Amygdala (tissue), 56 donors: ENCODE measurements at regions not wholly inside any gene's neighbourhood (a gene's known extent, or its start where the extent isn't known, plus 50 kb on each side); places are given as distances from the start of the nearest gene placed in this dataset.

Experiments used
- DNase-seq, 56 donors: peaks; one replicate each; lab custom pipeline; 2025; lab: John Stamatoyannopoulos, UW

DNA sequence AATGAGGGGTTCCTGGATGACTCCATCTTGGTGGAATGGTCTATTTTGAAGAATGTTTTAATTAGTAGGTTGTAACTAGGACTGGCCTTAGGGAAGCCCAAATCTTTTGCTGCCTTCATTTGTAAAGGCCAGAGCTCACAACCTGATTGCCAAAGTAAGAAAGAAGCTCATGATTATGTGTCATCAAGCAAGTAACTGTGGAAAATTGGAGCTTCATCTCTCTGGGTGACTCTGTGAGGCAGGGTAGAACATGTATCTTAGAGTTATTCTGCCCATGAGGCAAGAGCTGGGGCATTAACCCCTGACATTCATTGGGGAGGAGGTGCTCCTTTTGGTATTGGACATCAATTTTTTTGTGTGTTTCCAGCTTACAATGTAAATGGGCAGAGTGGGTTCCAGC is 273.9 kb upstream of the JAG1 start:
- no peak for DNase-seq

DNA sequence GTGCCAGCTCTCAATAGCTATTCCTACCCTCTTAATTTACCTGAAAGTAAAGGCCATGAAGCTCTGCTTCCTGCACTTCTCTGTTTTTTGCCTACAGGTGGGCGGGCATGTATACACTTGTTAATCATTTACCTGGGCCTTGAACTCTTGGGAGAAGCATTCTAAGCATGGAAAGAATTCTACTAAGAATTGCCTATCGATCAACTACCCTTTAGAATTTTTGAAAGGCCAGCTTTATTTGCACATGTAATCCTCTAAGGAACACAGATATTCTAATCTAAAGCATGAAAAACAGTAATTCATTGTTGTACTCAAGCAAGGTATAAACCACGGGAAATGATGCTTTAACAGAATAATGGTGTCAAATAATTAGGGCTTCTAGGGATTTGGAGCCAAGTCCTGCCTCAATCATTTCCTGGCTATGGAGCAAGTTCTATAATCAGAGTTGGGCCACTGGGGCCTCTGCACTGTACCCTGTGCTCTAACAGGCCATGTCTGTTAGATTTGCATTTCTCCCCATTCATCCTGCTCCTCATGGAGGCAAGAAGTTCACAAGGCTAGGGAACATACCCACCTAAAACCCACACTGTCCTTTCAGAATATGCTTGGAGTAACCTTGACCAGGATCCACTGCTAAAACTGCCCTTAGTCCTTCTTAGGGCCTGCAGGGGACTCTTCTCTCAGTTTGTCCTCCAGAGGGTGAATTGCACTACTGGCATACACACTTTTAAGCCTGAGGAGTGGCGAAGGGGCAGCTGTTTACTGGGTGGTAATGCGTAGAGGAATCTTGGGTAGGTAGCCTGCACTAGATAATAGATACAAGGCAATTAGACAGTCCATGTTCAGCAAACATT is 276.4 kb upstream of the JAG1 start:
- no peak for DNase-seq

DNA sequence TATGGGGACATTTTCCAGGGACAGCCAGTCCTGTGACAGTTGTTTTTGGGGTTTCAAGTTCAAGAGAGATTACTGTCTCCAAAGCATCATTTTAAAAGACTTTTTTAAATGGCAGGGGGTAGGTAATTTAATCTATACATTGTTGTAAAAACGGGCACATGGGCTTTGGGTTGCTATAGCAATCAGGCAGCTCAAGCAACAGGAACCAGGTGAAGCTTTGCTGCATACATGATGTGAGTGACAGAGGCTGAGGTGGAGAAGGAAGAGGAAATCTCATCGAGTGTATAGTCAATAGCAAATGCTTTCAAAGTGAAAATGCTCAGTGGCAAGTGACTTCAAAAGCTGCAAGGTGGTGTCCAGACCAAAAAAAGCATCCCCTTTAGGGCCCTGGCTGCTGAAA is 277.4 kb upstream of the JAG1 start:
- DNase-seq = no peak

DNA sequence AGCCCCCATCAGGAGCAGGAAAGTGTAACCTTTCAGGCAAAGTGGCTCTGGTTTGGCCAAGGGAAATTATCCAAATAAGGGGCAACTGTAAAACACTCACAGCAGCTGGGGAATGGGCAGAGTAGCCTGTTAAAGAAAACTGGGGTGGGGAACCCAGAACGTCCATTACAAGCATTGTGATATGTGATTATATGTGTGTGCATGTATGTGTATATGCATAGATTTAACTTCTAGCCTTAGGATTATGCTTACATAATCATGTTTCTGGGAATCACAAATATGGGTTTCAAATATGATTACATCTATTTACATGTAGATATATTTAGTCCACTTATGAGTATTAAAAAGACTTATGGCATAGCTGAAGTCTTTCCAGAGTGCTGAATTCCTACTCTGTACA is 278.1 kb upstream of the JAG1 start:
- no peak for DNase-seq

DNA sequence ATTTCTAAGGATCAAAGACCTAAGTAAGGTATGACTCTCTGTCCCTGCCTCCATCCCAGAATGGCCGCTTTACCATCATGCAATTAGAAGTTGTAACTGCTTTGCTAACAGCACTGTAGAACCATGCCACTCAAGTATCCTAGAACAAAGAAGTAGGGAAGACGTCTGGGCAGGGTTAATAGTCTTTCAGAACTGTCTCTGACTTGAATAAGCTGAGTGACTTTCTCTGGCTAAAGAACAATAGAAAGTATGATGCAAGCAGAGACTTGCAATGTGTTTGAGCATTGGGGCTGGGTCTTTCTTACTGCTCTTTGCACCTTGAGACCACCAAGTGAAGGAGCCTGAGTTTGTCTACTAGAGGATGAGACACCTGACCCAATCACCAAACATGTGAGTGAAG is 279.6 kb upstream of the JAG1 start:
- DNase-seq = no peak

DNA sequence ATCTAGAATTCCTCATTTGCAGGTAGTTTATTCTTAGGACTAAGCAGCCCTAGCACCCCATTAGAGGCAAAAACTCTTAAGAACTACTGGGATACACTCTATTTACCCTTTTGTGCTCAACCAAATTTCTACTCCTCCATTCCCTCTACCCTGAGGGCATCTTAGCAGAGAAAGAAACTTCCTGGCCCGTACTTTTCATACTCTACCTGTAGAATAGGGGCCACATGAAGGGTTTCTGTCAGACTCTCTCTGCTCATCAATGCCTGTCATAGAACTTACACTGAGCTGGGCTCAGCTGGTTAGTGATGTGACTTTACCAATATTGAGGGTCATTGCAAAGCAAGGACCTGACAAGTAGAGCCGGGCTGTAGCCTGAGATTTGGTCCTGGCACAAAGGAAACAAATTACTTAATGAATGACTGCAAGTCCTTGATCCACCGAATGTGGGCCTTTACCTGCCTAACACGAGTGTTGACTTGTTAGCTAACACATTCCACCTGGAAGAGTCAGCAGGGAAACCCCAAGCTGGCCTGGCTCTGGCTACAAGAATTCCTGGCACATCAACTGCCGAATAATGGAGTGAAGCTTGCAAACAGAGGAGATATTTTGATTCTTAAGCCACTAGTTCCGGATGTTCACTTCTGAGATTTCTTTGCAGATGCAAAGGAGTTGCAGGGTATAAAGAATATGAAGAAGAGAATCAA is 280.5 kb upstream of the JAG1 start:
- DNase-seq = no peak

DNA sequence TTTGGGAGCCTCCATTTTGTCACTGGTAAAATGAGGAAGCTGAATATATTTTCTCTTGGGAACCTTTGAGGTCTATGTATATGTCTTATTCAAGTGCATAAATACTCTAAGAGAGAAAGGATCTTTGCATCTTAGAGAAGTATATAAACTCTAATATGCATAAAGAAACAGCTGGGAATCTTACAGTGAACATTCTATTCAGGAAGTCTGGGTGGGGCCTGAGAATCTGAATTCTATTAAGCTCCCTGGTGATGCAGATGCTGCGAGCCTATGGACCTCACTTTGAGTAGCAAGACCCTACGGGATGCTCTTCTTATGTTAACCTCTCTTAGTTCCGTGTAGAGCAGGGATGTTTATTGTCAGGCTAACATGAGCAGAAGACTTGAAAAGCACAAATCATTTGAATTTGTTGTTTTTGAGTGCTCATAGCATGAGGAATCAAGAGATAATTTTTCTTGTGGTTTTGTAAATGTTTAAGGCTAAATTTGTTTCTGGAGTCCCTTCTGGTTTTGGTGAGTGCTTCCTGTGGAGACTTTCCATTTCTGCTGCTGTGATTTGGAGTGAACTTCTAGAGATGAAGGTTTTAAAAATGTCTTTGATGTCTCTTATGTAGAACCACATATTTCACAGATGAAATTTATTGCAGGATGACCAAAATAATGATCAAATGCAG is 281.2 kb upstream of the JAG1 start:
- DNase-seq = no peak

DNA sequence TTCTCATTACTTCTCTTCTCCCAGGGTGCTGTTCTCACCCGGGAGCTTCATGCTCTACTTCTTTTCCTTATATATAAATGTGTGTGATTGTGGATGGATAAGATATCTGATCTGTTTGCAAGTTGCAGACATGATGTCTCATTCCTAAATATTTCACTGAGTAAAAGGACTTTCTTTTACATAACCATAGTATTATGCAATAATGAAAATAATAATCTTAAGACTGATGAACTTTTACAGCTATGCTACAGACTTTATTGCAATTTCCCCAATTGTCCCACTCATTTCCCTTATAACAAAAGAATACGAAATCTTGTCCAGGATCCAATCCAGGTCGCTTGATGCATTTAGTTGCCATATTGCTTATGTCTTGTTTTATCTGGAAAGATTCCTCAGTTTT is 284.5 kb upstream of the JAG1 start:
- no peak for DNase-seq

DNA sequence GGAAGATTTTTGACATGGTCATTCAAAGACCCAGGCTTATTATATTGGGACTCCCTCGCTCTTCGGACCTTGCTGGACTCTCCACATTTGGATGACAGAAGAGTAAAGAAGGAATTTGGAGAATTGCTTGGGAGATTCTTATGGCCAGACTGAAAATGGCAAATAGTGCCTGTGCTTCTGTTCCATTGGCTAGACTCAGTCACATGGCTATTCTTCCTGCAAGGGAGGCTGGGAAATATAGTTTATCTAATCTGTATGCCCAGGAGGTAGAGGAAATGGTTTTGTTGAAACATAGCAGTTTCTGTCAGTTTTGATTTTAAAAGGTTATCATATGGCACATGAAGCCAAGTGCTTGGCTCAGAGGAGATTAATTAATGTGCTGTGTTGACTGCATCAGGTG is 286.6 kb upstream of the JAG1 start:
- DNase-seq = no peak

DNA sequence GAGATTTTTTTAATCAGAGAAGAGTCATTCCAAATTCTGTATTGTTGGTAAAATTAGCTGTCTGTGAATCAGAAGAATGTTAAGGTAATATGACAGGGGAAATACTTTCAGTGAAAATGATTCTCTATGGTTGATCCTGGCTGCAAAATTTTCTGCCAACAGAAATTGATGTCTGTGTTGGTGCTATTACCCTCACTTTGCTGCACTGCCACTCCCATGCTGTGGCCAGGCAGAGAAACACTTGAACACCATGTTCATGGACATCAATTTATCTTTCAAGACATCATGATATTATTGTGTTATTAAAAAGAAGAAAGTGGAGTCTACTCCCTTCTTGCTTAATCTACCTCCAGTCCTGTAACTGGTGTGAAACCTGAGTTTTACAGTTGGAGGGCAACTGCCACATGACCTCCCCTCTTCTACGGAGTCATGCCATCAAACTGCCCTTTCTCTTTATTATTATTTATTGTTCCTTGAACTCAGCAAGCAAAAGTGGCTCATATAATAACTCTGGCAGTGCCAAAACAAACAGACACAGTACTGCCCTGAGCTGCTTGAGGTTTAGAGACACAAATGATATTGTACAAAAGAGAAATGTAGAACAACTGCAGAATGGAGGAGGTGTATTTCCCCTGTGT is 288.0 kb upstream of the JAG1 start:
- DNase-seq = no peak

DNA sequence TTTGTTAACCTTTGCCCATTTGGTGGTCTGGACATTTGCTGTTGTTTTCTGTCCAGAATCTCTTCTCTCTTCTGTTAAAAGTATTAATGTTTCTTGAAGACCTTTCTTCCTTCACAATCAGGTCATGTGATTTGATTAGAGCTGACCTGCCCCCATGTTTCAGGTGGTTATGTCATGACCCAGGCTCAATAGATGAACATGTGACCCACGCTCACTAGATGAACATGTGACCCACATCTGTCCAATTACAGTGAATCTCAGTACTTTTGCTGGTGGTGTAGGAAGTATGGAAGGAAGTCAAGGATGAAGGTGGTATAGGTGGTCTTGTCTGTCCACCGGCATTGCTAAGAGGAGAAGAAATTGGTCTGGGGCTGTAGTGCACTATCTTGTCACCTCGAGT is 289.1 kb upstream of the JAG1 start:
- no peak for DNase-seq

DNA sequence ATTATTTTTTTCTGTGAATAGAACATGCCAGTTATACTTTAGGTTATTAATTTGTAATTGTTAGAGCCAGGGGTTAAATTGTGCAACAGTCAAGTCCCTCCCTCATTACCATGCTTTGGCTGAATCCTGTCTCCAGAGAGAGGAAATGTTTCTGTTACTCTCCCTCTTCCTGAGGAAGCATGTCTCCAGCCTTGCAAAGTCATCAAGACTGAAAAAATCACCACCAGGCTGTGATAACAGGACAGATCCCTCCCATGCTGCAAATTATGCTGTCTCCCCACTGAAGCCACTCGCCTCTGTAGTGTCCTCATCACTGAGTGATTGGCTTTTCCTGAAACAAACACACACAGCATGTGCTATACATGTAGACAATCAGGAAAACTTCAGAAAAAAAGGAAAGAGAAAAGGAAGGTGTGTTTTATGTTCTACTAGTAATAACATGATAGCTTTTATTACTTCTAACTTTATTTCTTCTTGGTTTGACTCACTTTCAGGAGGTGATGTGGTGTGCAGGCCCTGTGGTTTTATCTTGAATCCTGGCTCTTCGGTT is 290.0 kb upstream of the JAG1 start:
- no peak for DNase-seq

DNA sequence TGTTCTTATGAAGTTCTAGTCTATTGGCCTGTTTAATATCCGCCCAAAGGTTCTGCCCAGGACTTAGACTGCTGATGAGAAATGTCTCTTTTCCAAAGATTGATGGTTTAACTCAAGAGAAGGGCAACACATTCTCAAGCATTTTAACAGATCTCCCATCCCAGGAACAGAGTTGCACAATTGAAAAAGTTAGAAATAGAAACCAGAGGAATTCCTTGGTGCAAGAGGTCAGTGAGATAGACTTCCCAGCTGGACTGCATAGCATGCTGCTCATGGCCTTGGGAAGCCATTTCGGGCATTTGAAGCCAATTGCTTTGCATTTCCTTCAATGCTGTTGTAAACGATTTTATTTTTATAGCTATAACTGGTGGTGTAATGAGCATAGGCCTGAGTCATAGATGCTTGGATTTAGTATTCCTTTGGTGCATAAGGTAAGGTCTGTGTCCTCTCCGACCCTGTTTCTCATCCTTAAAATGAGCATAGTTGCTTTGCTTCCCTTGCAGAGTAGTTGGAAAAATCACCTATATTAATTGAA is 292.2 kb upstream of the JAG1 start:
- DNase-seq = no peak

DNA sequence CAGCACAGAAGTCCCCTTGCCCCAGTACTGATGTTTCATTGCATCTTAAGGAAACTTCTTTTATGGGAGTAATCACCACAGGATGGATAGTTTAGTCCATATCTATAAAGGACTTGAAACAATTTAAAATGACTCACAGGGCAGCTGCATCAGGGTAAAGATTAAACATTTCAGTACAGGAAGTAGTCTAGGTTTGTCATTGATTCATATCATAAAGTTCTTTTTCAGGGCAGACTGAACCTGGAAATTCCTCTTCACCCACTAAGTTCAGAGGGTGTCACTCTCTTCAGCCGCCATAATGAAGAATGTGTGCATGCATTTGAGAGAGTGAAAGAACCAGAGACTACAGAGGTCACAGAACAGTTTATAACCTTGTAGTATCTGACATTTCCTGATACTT is 296.3 kb upstream of the JAG1 start:
- DNase-seq = no peak

DNA sequence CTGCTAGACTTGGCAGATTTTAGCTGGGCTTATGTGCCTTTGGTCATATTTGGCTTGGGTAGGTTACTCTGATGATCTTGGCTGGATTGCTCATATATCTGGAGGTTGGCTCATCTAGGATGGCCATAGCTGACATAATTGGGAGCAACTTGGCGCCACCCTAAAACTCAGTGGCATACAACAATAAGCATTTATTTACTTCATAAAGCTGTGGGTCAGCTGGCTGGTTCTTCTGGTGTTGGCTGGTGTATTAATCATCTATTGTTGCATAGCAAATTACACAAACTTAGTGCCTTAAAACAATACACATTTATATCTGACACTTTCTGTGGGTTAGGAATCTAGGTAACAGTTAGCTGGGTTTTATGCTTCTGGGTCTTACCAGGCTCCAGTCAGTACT is 297.3 kb upstream of the JAG1 start:
- peak in 1 of 56 donors; percentile 3 for DNase-seq

DNA sequence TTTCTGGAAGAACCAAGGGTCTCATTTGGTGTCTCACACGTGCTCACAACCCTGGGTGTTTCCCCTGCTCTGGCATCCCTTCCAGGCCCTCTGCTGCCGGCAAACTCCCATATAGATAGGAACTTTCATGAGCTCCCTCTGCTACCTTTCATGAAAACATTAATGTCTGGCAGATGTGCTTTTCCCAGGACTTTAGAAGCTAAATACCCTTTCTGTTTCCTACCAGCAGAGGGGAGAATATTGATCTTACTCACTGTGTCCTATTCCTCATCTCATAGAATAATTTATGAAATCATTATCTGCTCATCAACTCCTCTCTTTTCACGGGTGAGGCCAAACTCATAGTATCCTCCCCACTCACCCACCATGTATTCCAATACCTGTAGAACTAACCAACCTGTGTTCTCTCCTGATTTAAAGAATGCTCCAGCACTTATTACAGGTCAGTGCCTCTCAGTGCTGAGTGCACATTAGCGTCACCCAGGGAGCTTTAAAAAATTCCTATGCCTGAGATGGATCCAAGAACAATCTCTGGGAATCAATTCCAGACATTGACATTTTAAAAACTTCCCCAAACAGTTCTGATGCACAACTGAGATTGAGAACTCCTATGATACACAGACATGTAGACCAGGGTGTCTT is 298.5 kb upstream of the JAG1 start:
- no peak for DNase-seq

DNA sequence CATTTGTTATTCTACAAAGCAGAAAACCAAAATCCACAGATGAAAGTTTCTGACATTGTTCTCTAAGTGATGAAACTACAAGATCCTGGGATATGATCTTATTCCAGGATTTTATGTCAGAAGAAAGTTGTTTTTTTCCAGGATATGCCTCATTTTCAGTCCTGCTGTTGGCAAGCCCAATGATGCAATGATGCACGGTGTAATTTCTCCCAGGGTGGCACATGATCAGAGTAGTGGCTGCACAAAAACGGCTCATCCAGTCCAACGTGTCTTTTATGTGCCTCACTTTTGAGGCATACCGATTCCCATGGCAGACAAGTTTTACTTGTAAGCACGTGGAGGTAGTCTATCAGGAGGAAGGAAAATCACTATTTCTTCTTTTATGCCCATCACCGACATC is 302.3 kb upstream of the JAG1 start:
- DNase-seq = no peak

DNA sequence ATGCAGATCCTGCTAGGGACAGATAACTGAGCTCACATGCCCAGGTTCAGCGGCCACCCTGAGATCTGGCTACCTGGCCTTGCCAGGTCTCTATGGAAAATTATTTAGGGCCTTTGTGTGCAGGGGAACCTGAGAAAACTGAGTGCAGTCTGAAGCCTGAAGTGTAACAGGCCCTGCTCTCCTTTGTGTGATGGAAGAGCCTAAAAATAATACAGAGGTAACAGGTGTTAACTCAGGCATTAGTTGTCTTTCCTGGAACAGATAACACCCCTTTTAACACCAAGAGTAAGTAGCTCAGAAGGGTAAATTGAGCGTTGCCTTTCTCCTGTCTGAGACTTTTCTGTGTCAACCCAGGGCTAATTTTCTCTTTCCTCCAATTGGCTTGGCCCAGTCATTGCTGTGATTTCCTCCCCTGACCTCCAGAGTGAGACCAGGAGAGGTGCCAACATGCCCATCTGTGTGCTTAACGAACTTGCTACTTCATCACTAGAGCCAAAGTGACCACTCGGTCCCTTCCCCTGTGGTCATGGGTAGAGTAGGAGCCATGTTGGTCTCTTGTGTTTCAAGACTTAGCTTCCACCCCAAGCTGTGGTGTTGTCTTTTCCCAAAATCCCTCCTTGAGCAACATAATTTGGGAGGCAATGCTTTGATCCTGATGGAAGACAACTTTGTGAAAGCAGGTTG is 304.4 kb upstream of the JAG1 start:
- peak in 3 of 56 donors; percentile 11 to 51 (median 26) for DNase-seq

DNA sequence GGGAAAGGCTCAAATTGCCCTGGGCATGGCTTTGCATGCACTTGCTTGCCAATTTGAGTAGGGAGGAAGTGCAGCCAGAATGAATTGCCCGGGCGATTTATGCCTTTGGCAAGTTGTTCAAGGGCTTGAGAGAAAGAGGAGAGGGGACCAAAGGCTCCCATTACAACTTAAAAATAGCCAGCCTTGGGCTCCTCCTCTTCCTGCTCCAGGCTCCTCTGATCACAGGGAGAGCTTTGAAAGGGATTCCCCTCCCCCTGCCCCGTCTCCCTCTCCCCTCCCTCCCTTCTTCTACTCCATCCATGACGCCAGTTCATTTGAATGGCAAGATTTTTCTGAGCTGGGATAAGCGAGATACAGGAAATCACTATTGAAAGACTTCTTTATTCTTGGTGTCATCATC is 304.9 kb upstream of the JAG1 start:
- peak in 14 of 56 donors; percentile 1 to 58 (median 16) for DNase-seq
